MCF 10A (cell line): ENCODE measurements at regions not wholly inside any gene's neighbourhood (a gene's known extent, or its start where the extent isn't known, plus 50 kb on each side); places are given as distances from the start of the nearest gene placed in this dataset.

Experiments
- BruUV-seq: library from RNA; stranded (reverse); fragments of 400-500 nt; replicated peaks from 2 replicates; lab custom pipeline; 2021; lab: Mats Ljungman, UMichigan
- CTCF ChIA-PET: fragments of 300-600 bp; sonication (Branson Sonifier 250); formaldehyde crosslinking; extraction: SDS; loops from one replicate; lab custom pipeline; 2021; ENCODE audit warnings: antibody characterized with exemption, inconsistent platforms; lab: Yijun Ruan, JAX
- POLR2A ChIA-PET: fragments of 300-600, 350-650 bp; sonication (Branson Sonifier 250); formaldehyde crosslinking; extraction: SDS; loops from one replicate; lab custom pipeline; 2020; ENCODE audit warnings: antibody characterized with exemption, inconsistent platforms; lab: Yijun Ruan, JAX
- DNase-seq: peaks from one replicate; pipeline ENCODE4 v3.0.0-alpha.2; 2018; ENCODE audit not compliant: unreplicated experiment
- H3K27ac Mint-ChIP-seq: one replicate; pipeline ENCODE4 v1.8.0; 2022; ENCODE audit warnings: mild to moderate bottlenecking, low read depth, mixed read lengths; ENCODE audit not compliant: unreplicated experiment
- H3K27me3 Mint-ChIP-seq: one replicate; pipeline ENCODE4 v1.8.0; 2022; ENCODE audit warnings: mixed read lengths; ENCODE audit not compliant: insufficient read depth, unreplicated experiment
- H3K36me3 Mint-ChIP-seq: one replicate; pipeline ENCODE4 v1.8.0; 2022; ENCODE audit warnings: mild to moderate bottlenecking, moderate library complexity, mixed read lengths; ENCODE audit not compliant: insufficient read depth, unreplicated experiment
- H3K4me1 Mint-ChIP-seq: one replicate; pipeline ENCODE4 v1.8.0; 2022; ENCODE audit warnings: mixed read lengths; ENCODE audit not compliant: insufficient read depth, unreplicated experiment
- H3K4me3 Mint-ChIP-seq: one replicate; pipeline ENCODE4 v1.8.0; 2022; ENCODE audit warnings: mild to moderate bottlenecking, moderate library complexity, mixed read lengths; ENCODE audit not compliant: unreplicated experiment
- H3K9me3 Mint-ChIP-seq: one replicate; pipeline ENCODE4 v1.8.0; 2022; ENCODE audit warnings: mixed read lengths; ENCODE audit not compliant: unreplicated experiment
- intact Hi-C: fragments of 100-400 bp; cut with micrococcal nuclease; formaldehyde crosslinking; loops from 2 replicates; pipeline ENCODE4 v1.14.1; 2022
- TF ChIP-seq, protein P1 (sequence below): fragments of 200-600 bp; IDR thresholded peaks from one replicate; pipeline ENCODE4 v1.8.0; 2022; ENCODE audit warnings: antibody characterized with exemption, mild to moderate bottlenecking; ENCODE audit not compliant: unreplicated experiment

DNA sequence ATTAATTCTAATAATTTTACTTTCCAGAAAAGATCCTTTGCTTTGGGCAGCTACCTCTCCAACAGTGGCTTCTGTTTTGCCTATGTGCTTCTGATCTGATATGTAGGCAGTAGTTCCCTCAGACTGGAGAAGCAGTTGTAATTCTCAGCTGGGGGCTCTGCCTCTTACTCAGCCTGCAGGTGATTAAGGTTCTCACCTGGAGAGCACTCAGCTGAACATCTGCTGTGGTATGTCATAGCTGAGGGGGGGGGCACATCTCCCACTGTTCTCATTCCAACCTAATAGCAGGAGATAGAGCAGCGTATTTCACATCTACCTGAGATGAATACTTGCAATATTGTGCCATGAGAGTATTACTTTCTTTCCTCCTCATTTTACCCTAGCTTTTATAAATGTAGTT, 511.9 kb upstream of the CDH8 start:
- TF ChIP-seq, protein P1, sequence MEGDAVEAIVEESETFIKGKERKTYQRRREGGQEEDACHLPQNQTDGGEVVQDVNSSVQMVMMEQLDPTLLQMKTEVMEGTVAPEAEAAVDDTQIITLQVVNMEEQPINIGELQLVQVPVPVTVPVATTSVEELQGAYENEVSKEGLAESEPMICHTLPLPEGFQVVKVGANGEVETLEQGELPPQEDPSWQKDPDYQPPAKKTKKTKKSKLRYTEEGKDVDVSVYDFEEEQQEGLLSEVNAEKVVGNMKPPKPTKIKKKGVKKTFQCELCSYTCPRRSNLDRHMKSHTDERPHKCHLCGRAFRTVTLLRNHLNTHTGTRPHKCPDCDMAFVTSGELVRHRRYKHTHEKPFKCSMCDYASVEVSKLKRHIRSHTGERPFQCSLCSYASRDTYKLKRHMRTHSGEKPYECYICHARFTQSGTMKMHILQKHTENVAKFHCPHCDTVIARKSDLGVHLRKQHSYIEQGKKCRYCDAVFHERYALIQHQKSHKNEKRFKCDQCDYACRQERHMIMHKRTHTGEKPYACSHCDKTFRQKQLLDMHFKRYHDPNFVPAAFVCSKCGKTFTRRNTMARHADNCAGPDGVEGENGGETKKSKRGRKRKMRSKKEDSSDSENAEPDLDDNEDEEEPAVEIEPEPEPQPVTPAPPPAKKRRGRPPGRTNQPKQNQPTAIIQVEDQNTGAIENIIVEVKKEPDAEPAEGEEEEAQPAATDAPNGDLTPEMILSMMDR = no peak
- intact Hi-C loops = no loop called here
- Mint-ChIP-seq H3K4me3 (no peak overlapping the region), H3K27me3 (no peaks in the 10 kb centered on the region), H3K9me3 (peaks cover 27% of the 10 kb centered on the region), H3K27ac (no peak overlapping the region), H3K4me1 (no peaks in the 10 kb centered on the region), H3K36me3 (no peaks in the 10 kb centered on the region)
- ChIA-PET POLR2A (no interaction called here), CTCF (no interaction called here)
- BruUV-seq = no TSS peak
- no peak for DNase-seq

DNA sequence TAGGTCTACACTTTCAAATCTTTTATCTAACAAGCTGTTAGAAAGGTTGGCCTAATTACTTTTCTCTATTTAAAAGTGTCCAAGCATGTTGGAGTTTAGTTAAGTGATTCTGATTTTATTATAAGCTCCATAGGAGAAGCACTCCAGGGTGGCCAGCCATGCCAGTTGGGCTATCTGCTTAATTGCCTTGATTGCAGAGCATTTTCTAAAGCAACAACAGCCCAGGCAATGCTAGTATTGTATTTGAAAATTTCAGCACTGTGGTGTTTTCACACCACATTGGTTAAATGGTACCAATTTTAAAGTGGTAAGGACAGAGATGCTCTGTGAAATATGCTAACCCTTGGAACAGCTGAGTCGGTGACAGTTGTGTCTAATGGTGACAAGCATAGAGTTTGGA, 510.5 kb upstream of the CDH8 start:
- Mint-ChIP-seq H3K4me3 (no peak overlapping the region), H3K27me3 (no peaks in the 10 kb centered on the region), H3K27ac (no peak overlapping the region), H3K36me3 (no peaks in the 10 kb centered on the region), H3K4me1 (no peaks in the 10 kb centered on the region), H3K9me3 (peaks cover 31% of the 10 kb centered on the region)
- TF ChIP-seq, protein P1 = no peak
- POLR2A ChIA-PET = no interaction called here
- intact Hi-C loops = no loop called here
- DNase-seq = no peak
- no TSS peak for BruUV-seq
- CTCF ChIA-PET = interaction anchor here (0.6 kb wide), 1 partner anchor 1757 kb away, joined by 3 read pairs; no protein-coding TSS in a partner anchor

DNA sequence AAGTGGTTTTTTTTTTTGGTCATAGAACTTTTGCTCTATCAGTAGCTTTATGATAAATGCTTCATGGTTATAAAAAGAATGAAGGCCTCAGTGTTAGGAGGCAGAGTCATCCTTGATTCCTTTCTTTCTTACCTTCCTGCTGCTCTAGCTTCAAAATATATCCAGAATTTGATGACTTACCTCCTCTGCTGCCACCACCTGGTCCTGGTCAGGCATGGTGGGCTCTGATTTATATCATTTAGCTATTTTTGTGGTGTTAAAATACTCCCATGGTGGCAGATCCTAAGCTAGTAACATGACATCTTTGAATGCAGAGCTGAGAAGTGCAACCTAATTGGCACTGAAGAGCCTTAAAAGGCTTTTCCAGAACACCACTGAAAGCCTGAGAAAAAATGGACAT, 508.8 kb upstream of the CDH8 start:
- no peaks in the 10 kb centered on the region for H3K4me1 Mint-ChIP-seq
- CTCF ChIA-PET = interaction anchor here (0.6 kb wide), 1 partner anchor 95 kb away, joined by 3 read pairs; no protein-coding TSS in a partner anchor
- H3K4me3 Mint-ChIP-seq = no peak overlapping the region
- DNase-seq = no peak
- TF ChIP-seq, protein P1 = no peak
- no TSS peak for BruUV-seq
- no peaks in the 10 kb centered on the region for H3K36me3 Mint-ChIP-seq
- POLR2A ChIA-PET = no interaction called here
- H3K27ac Mint-ChIP-seq = no peak overlapping the region
- no peaks in the 10 kb centered on the region for H3K27me3 Mint-ChIP-seq
- intact Hi-C loops = no loop called here
- peaks cover 30% of the 10 kb centered on the region for H3K9me3 Mint-ChIP-seq

DNA sequence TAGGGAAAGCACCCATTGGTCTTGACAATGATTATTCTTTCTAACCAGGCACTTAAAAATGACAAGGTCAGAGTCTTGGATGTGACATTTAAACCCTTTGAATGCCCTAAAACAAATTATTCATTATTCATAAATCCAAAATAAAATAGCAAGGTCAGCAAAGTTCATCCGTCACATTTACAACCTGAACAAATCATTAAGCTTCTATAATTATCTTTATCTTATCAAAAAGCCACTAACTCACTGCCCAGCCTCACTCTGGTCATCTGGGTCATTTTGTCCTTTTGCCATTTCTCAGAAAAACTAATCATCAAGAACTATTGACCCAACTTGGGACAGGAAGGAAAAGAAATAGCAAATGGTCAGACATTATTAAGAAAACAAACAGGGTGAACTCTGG, 507.3 kb upstream of the CDH8 start:
- H3K9me3 Mint-ChIP-seq = peaks cover 24% of the 10 kb centered on the region
- CTCF ChIA-PET = interaction anchor here (0.6 to 0.8 kb wide), 2 partner anchors 413 to 517 kb away, joined by 3 to 5 read pairs; no protein-coding TSS in a partner anchor
- no peaks in the 10 kb centered on the region for H3K36me3 Mint-ChIP-seq
- no peaks in the 10 kb centered on the region for H3K27me3 Mint-ChIP-seq
- intact Hi-C loops = no loop called here
- no peak for DNase-seq
- POLR2A ChIA-PET = no interaction called here
- H3K4me1 Mint-ChIP-seq = no peaks in the 10 kb centered on the region
- no peak overlapping the region for H3K27ac Mint-ChIP-seq
- no TSS peak for BruUV-seq
- no peak overlapping the region for H3K4me3 Mint-ChIP-seq
- TF ChIP-seq, protein P1 = no peak
